ENCODE measurements at regions not wholly inside any gene's neighbourhood (a gene's known extent, or its start where the extent isn't known, plus 50 kb on each side); places are given as distances from the start of the nearest gene placed in this dataset.

DNA sequence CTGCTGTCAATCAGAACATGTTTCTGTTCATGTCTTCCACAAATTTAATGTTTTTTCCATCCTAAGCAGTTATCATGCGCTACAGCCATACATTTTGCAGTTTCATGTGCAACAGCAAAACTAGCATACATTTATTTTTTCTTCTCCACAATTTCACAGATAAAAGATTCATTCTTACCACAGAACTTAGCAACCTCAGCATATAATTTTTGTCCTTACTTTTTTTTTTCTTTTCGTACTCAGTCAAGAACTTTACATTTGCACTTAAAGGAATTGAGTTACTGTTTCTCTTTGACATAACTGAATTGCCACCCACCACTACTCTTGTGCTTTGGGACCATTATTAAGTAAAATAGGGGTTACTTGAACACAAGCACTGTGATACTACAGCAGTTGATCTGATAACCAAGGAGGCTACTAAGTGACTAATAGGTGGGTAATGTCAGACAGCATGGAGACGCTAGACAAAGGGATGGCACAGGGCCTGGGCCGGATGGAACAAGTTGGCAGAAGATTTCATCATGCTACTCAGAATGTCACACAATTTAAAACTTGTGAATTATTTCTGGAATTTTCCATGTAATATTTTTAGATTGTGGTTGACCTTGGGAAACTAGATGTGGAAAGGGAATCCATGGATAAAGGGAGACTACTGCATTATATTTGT is 50.2 kb upstream of the LHX8 start:
- DNase-seq, result no peak

All from suppressor macrophage treated with lipopolysaccharide for 1 hour (primary cell).